ENCODE measurements at regions not wholly inside any gene's neighbourhood (a gene's known extent, or its start where the extent isn't known, plus 50 kb on each side); places are given as distances from the start of the nearest gene placed in this dataset.

GRCh38 chr4:64489628-64490027 is 80.4 kb upstream of the TECRL start (continued):
- no peak for TF ChIP-seq GABPA (IDR thresholded peaks at IDR 0.05; ENCODE audit: borderline replicate concordance, insufficient read depth, low read length)
- no peak for TF ChIP-seq SP2 (IDR thresholded peaks at IDR 0.05; ENCODE audit: low read length)
- no peak for TF ChIP-seq BCL11A (IDR thresholded peaks at IDR 0.05; ENCODE audit: low read depth in 2 of 2, low read length in 2 of 2)
